ENCODE measurements at regions not wholly inside any gene's neighbourhood (a gene's known extent, or its start where the extent isn't known, plus 50 kb on each side); places are given as distances from the start of the nearest gene placed in this dataset.

DNA sequence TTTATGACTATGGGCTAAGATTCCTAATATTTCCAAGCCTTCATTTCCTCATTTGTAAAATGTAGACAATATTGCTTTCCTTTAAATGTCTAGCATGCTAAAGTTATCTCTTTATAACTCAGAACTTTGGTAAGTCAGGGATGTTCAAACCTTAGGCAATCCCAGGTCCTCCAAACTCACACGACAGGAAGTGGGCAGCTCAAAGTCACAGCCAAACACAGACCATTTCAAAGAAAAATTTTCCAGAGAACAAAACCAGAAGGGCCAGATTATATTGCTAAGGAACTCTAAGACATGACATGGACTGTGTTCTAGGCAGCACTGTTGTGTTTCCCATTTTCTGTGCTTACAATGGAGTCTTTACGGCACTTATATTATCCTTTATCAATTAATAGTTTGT lies 87.8 kb upstream of the DYNC1I1 start:
- Mint-ChIP-seq H3K36me3 (no peaks in the 10 kb centered on the region), H3K27me3 (ENCODE audit: low read depth in 3 of 3) (peaks cover 0 to 3% (median 1%) of the 10 kb centered on the region in 3 donors), H3K4me3 (no peak overlapping the region), H3K9me3 (no peaks in the 10 kb centered on the region), H3K27ac (no peak overlapping the region), H3K4me1 (peaks cover 13% of the 10 kb centered on the region)
- no peak overlapping the region for H3K27ac ChIP-seq (ENCODE audit: low read depth in 1 of 2, low read length in 2 of 2)
- H3K36me3 ChIP-seq (replicated peaks in 1 of 2; ENCODE audit: control insufficient read depth in 1 of 2, insufficient read depth in 2 of 2, low read length in 2 of 2): no peaks in the 10 kb centered on the region
- no peaks in the 10 kb centered on the region for H4K20me1 ChIP-seq (ENCODE audit: insufficient read depth, low read length)
- intact Hi-C loops (cut with micrococcal nuclease): no loop called here
- DNase-seq: no peak
- WGBS (ENCODE audit: insufficient coverage): 67% methylated on average over 1 of the region's 2 CpGs
- no peak overlapping the region for H2AFZ ChIP-seq (ENCODE audit: insufficient read depth, low read depth, low read length, poor library complexity, severe bottlenecking)
- TF ChIP-seq, protein P1, sequence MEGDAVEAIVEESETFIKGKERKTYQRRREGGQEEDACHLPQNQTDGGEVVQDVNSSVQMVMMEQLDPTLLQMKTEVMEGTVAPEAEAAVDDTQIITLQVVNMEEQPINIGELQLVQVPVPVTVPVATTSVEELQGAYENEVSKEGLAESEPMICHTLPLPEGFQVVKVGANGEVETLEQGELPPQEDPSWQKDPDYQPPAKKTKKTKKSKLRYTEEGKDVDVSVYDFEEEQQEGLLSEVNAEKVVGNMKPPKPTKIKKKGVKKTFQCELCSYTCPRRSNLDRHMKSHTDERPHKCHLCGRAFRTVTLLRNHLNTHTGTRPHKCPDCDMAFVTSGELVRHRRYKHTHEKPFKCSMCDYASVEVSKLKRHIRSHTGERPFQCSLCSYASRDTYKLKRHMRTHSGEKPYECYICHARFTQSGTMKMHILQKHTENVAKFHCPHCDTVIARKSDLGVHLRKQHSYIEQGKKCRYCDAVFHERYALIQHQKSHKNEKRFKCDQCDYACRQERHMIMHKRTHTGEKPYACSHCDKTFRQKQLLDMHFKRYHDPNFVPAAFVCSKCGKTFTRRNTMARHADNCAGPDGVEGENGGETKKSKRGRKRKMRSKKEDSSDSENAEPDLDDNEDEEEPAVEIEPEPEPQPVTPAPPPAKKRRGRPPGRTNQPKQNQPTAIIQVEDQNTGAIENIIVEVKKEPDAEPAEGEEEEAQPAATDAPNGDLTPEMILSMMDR (IDR thresholded peaks at IDR 0.05): no peak
- H3K9ac ChIP-seq (ENCODE audit: insufficient read depth, low read length, poor library complexity, severe bottlenecking): no peak overlapping the region
- H3K9me3 ChIP-seq (replicated peaks in 1 of 2; ENCODE audit: control insufficient read depth in 1 of 2, insufficient read depth in 1 of 2, low read length in 2 of 2): no peaks in the 10 kb centered on the region
- no peaks in the 10 kb centered on the region for H3K79me2 ChIP-seq (ENCODE audit: insufficient read depth, low read length)
- H3K27me3 ChIP-seq (ENCODE audit: control insufficient read depth in 2 of 2, insufficient read depth in 2 of 2, low read length in 2 of 2): no peaks in the 10 kb centered on the region
- no peak overlapping the region for H3K4me3 ChIP-seq (replicated peaks in 1 of 3; ENCODE audit: low read depth in 2 of 3, low read length in 3 of 3)
- no peak overlapping the region for H3K4me2 ChIP-seq (replicated peaks; ENCODE audit: extremely low read depth, low read length, poor library complexity, severe bottlenecking)
- H3K4me1 ChIP-seq (ENCODE audit: control insufficient read depth in 1 of 2, insufficient read depth in 2 of 2, low read length in 2 of 2): peaks cover 0 to 5% of the 10 kb centered on the region in 2 donors

DNA sequence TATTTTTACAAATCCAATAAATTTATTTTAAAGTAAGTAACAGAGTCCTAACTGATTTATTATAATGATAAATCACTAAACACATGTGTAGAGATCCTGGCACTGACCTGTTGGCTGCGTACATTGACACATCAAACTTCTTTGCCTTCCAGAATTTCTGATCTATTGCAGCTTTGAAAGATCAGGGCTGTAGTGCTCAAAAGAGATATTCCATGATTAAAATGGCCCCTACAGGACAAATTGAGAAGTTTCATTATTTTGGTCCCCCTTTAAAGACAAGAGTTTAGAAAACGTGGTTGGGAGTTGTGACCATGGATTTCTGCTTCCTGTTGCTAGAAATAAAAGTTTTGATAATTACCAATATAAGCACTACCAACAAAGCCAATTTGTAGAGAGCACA lies 87.7 kb upstream of the PDK4 start:
- no peak overlapping the region for H3K27ac Mint-ChIP-seq

More for the DNA sequence above, 87.7 kb upstream of the PDK4 start:
- Histone ChIP-seq H3K36me3 (replicated peaks in 1 of 2; ENCODE audit: control insufficient read depth in 1 of 2, insufficient read depth in 2 of 2, low read length in 2 of 2) (no peaks in the 10 kb centered on the region), H3K9me3 (replicated peaks in 1 of 2; ENCODE audit: control insufficient read depth in 1 of 2, insufficient read depth in 1 of 2, low read length in 2 of 2) (no peaks in the 10 kb centered on the region), H3K27me3 (ENCODE audit: control insufficient read depth in 2 of 2, insufficient read depth in 2 of 2, low read length in 2 of 2) (no peaks in the 10 kb centered on the region), H3K27ac (ENCODE audit: low read depth in 1 of 2, low read length in 2 of 2) (no peak overlapping the region), H3K4me3 (replicated peaks in 1 of 3; ENCODE audit: low read depth in 2 of 3, low read length in 3 of 3) (no peak overlapping the region), H3K79me2 (ENCODE audit: insufficient read depth, low read length) (no peaks in the 10 kb centered on the region), H3K4me2 (replicated peaks; ENCODE audit: extremely low read depth, low read length, poor library complexity, severe bottlenecking) (no peak overlapping the region), H2AFZ (ENCODE audit: insufficient read depth, low read depth, low read length, poor library complexity, severe bottlenecking) (no peak overlapping the region), H4K20me1 (ENCODE audit: insufficient read depth, low read length) (no peaks in the 10 kb centered on the region), H3K9ac (ENCODE audit: insufficient read depth, low read length, poor library complexity, severe bottlenecking) (no peak overlapping the region), H3K4me1 (ENCODE audit: control insufficient read depth in 1 of 2, insufficient read depth in 2 of 2, low read length in 2 of 2) (peaks cover 0 to 5% of the 10 kb centered on the region in 2 donors)
- DNase-seq: peak in 2 of 3 donors; percentile 27 to 29
- WGBS (ENCODE audit: insufficient coverage): no CpG with 5 or more reads among the region's 2 CpGs
- H3K4me3 Mint-ChIP-seq: no peak overlapping the region
- TF ChIP-seq, protein P1 (IDR thresholded peaks at IDR 0.05): no peak
- no peaks in the 10 kb centered on the region for H3K36me3 Mint-ChIP-seq
- H3K9me3 Mint-ChIP-seq: peaks cover 0 to 3% (median 0%) of the 10 kb centered on the region in 7 donors
- H3K27me3 Mint-ChIP-seq (ENCODE audit: low read depth in 3 of 3): peaks cover 0 to 2% (median under 1%) of the 10 kb centered on the region in 3 donors
- H3K4me1 Mint-ChIP-seq: peaks cover 15% of the 10 kb centered on the region
- intact Hi-C loops (cut with micrococcal nuclease): no loop called here

Data from CD14-positive monocyte (primary cell).